GM23248 (cell line): ENCODE measurements at regions not wholly inside any gene's neighbourhood (a gene's known extent, or its start where the extent isn't known, plus 50 kb on each side); places are given as distances from the start of the nearest gene placed in this dataset.

Experiments
- EZH2 ChIP-seq: fragments of 200-600 bp; sonication (generic); IDR thresholded peaks from 2 replicates; pipeline ENCODE4 v1.6.1; 2018; ENCODE audit warnings: antibody characterized with exemption, mild to moderate bottlenecking; ENCODE audit not compliant: insufficient read depth, poor library complexity, severe bottlenecking
- EZH2phosphoT487 ChIP-seq: fragments of 200-600 bp; sonication (generic); IDR thresholded peaks from 2 replicates; pipeline ENCODE4 v1.6.1; 2018; ENCODE audit warnings: antibody characterized with exemption, moderate library complexity, mild to moderate bottlenecking, low read depth; ENCODE audit not compliant: insufficient read depth

GRCh38 chr6:91173186-91173585, 586.3 kb upstream of the MAP3K7 start:
- TF ChIP-seq EZH2, result no peak
- TF ChIP-seq EZH2phosphoT487, result no peak
